ENCODE measurements at regions not wholly inside any gene's neighbourhood (a gene's known extent, or its start where the extent isn't known, plus 50 kb on each side); places are given as distances from the start of the nearest gene placed in this dataset.

- TF ChIP-seq CHD7 (IDR thresholded peaks at IDR 0.05; ENCODE audit: insufficient replicate concordance, low read length) (no peak), HDAC6 (IDR thresholded peaks at IDR 0.05; ENCODE audit: low read depth, low read length) (no peak), BACH1 (IDR thresholded peaks at IDR 0.05; ENCODE audit: low read length) (no peak), ZNF274 (IDR thresholded peaks at IDR 0.05; ENCODE audit: borderline replicate concordance, extremely low read depth, low read length) (no peak), CBX8 (IDR thresholded peaks at IDR 0.05; ENCODE audit: borderline replicate concordance, low read depth, low read length) (no peak), PHF8 (conservative IDR thresholded peaks at IDR 0.05; ENCODE audit: low read depth, low read length) (no peak), EGR1 (IDR thresholded peaks at IDR 0.05; ENCODE audit: borderline replicate concordance, low read depth, low read length) (no peak), CHD1 (IDR thresholded peaks at IDR 0.05; ENCODE audit: low read depth, low read length) (no peak), KDM4A (IDR thresholded peaks at IDR 0.05; ENCODE audit: low read depth, low read length, severe bottlenecking) (no peak), TBP (IDR thresholded peaks at IDR 0.05; ENCODE audit: low read depth, low read length) (no peak), JUND (IDR thresholded peaks at IDR 0.05; ENCODE audit: low read length) (no peak), CREB1 (IDR thresholded peaks at IDR 0.05) (no peak), SUZ12 (IDR thresholded peaks at IDR 0.05; ENCODE audit: low read length) (no peak), NANOG (IDR thresholded peaks at IDR 0.05; ENCODE audit: insufficient read depth, low read depth, low read length, poor library complexity, severe bottlenecking) (no peak)
Observed at GRCh38 chr3:18097473-18097872, 327.7 kb downstream of the SATB1 start (continued).

Measured in H1 (cell line).